K562 (cell line): ENCODE measurements at regions not wholly inside any gene's neighbourhood (a gene's known extent, or its start where the extent isn't known, plus 50 kb on each side); places are given as distances from the start of the nearest gene placed in this dataset.

Experiments used
- ARID1B ChIP-seq: fragments of 450-650 bp; IDR thresholded peaks from 2 replicates; pipeline ENCODE4 v1.6.1; 2016; ENCODE audit warnings: antibody characterized with exemption, mild to moderate bottlenecking, inconsistent platforms
- CHD7 ChIP-seq: fragments of 200-600 bp; sonication (generic); IDR thresholded peaks from one replicate; pipeline ENCODE4 v1.6.1; 2012; ENCODE audit warnings: mild to moderate bottlenecking, low read depth, low read length, inconsistent platforms
- DMBX1 ChIP-seq: fragments of 250-450 bp; sonication (Bioruptor Pico); IDR thresholded peaks from 2 replicates; pipeline ENCODE4 v1.8.0; 2022; ENCODE audit warnings: inconsistent platforms, mild to moderate bottlenecking, moderate library complexity, borderline replicate concordance
- FOXA1 ChIP-seq: fragments of 450-650 bp; IDR thresholded peaks from 2 replicates; pipeline ENCODE4 v1.6.1; 2016; ENCODE audit warnings: mild to moderate bottlenecking, borderline replicate concordance
- FOXM1 ChIP-seq, 2 experiments: fragments of 450-650 bp in 1 of 2; sonication (generic) in 1 of 2; formaldehyde crosslinking in 1 of 2; IDR thresholded peaks; 2 replicates each; pipeline versions ENCODE4 v1.6.1 to v1.9.0; 2017 to 2022; ENCODE audit warnings: low read depth in 2 of 2, mild to moderate bottlenecking in 2 of 2, missing genetic modification reagents in 1 of 2, moderate library complexity in 1 of 2
- L3MBTL2 ChIP-seq: fragments of 450-650 bp; IDR thresholded peaks from 2 replicates; pipeline ENCODE4 v1.6.1; 2016; ENCODE audit warnings: mild to moderate bottlenecking, moderate library complexity
- MTA3 ChIP-seq: fragments of 450-650 bp; formaldehyde crosslinking; IDR thresholded peaks from 2 replicates; pipeline ENCODE4 v1.6.1; 2017; ENCODE audit warnings: mild to moderate bottlenecking, borderline replicate concordance
- RNF2 ChIP-seq: sonication (generic); IDR thresholded peaks from 2 replicates; pipeline ENCODE4 v1.6.1; 2016
- SMAD4 ChIP-seq: fragments of 250-450 bp; sonication (Bioruptor Pico); conservative IDR thresholded peaks from 2 replicates; pipeline ENCODE4 v1.8.0; 2021; ENCODE audit warnings: inconsistent platforms, mild to moderate bottlenecking, moderate library complexity
- STAT6 ChIP-seq: sonication (generic); formaldehyde crosslinking; IDR thresholded peaks from 2 replicates; pipeline ENCODE4 v1.8.1; 2023; ENCODE audit warnings: mild to moderate bottlenecking, missing genetic modification reagents
- TBL1XR1 ChIP-seq, 2 experiments: IDR thresholded peaks; 2 replicates each; pipeline ENCODE4 v1.6.1; 2012; ENCODE audit warnings: improper control_type of control experiment in 2 of 2, low read length in 2 of 2, mild to moderate bottlenecking in 1 of 2
- ZKSCAN8 ChIP-seq: fragments of 200-800 bp; sonication (Bioruptor generic); IDR thresholded peaks from 2 replicates; pipeline ENCODE4 v1.6.1; 2016; ENCODE audit warnings: missing genetic modification characterization, missing compliant biosample characterization
- ZNF507 ChIP-seq: conservative IDR thresholded peaks from 2 replicates; pipeline ENCODE4 v1.6.1; 2017; ENCODE audit warnings: missing genetic modification characterization, missing compliant biosample characterization
- ZNF644 ChIP-seq: fragments of 200-800 bp; sonication (Bioruptor generic); IDR thresholded peaks from 2 replicates; pipeline ENCODE4 v1.6.1; 2016; ENCODE audit warnings: low read depth, missing genetic modification characterization, missing compliant biosample characterization

GRCh38 chr14:97180304-97181200 is 383.4 kb downstream of the VRK1 start (continued):
- no peak for TF ChIP-seq TBL1XR1 (IDR thresholded peaks at IDR 0.05; ENCODE audit: low read length in 2 of 2)
- no peak for TF ChIP-seq RNF2
- no peak for TF ChIP-seq MTA3
- no peak for TF ChIP-seq ZNF507 (tag)
- no peak for TF ChIP-seq ZNF644
- TF ChIP-seq ZKSCAN8: no peak
- TF ChIP-seq SMAD4 (CRISPR knock-in tag): no peak
- no peak for TF ChIP-seq STAT6 (CRISPR knock-in tag)
- no peak for TF ChIP-seq CHD7
- TF ChIP-seq FOXM1 (IDR thresholded peaks at IDR 0.05; ENCODE audit: low read depth): no peak
- TF ChIP-seq FOXM1 (CRISPR knock-in tag; IDR thresholded peaks at IDR 0.05; ENCODE audit: low read depth): no peak
- no peak for TF ChIP-seq FOXA1
- peak; percentile 31; the same call in 1 of the 2 replicates for TF ChIP-seq L3MBTL2
- no peak for TF ChIP-seq DMBX1 (CRISPR knock-in tag)
- peak; percentile 28; the same call in 1 of the 2 replicates for TF ChIP-seq ARID1B
